GM19351 (cell line): ENCODE measurements at regions not wholly inside any gene's neighbourhood (a gene's known extent, or its start where the extent isn't known, plus 50 kb on each side); places are given as distances from the start of the nearest gene placed in this dataset.
"Not testable (repeated sequence)": the region's sequence is repeated elsewhere in the genome, so short reads cannot be mapped to it uniquely, and the experiment has no call there.

Experiments used
- ATAC-seq: cut with Tn5 transposase; IDR thresholded peaks from one replicate; pipeline ENCODE4 v1.9.1; 2021; ENCODE audit warnings: mild to moderate bottlenecking, moderate library complexity; ENCODE audit not compliant: unreplicated experiment

GRCh38 chr1:120282744-120283464 lies 106.6 kb upstream of the SEC22B start:
- not testable (repeated sequence) for ATAC-seq

- not testable (repeated sequence) for ATAC-seq
Measured at GRCh38 chr1:120278259-120278610, 101.9 kb upstream of the SEC22B start.

- not testable (repeated sequence) for ATAC-seq
Measured at GRCh38 chr1:120277428-120278258, 101.3 kb upstream of the SEC22B start.

GRCh38 chr1:120276710-120277109 lies 100.4 kb upstream of the SEC22B start:
- not testable (repeated sequence) for ATAC-seq

- ATAC-seq, result not testable (repeated sequence)
Measured at GRCh38 chr1:120274438-120274837, 98.1 kb upstream of the SEC22B start.

- ATAC-seq, result peak; percentile 59
Measured at GRCh38 chr1:120273363-120273762, 97.0 kb upstream of the SEC22B start.

GRCh38 chr1:120272242-120272641 lies 95.9 kb upstream of the SEC22B start:
- not testable (repeated sequence) for ATAC-seq

GRCh38 chr1:120271561-120272221 lies 95.4 kb upstream of the SEC22B start:
- ATAC-seq, result not testable (repeated sequence)

- not testable (repeated sequence) for ATAC-seq
Measured at GRCh38 chr1:120267894-120268551, 91.7 kb upstream of the SEC22B start.

- ATAC-seq, result not testable (repeated sequence)
Measured at GRCh38 chr1:120264564-120264963, 88.2 kb upstream of the SEC22B start.

GRCh38 chr1:120262791-120263751 lies 86.8 kb upstream of the SEC22B start:
- not testable (repeated sequence) for ATAC-seq

- ATAC-seq, result not testable (repeated sequence)
Measured at GRCh38 chr1:120257778-120258105, 81.4 kb upstream of the SEC22B start.

GRCh38 chr1:120257064-120257777 lies 80.9 kb upstream of the SEC22B start:
- ATAC-seq, result not testable (repeated sequence)

GRCh38 chr1:120250756-120251155 lies 74.4 kb upstream of the SEC22B start:
- not testable (repeated sequence) for ATAC-seq

- ATAC-seq, result not testable (repeated sequence)
Measured at GRCh38 chr1:120248726-120249427, 72.6 kb upstream of the SEC22B start.

- ATAC-seq, result not testable (repeated sequence)
Measured at GRCh38 chr1:120248203-120248602, 71.9 kb upstream of the SEC22B start.

- ATAC-seq, result not testable (repeated sequence)
Measured at GRCh38 chr1:120243867-120244266, 67.5 kb upstream of the SEC22B start.

- not testable (repeated sequence) for ATAC-seq
Measured at GRCh38 chr1:120242582-120242981, 66.3 kb upstream of the SEC22B start.

GRCh38 chr1:120241868-120242267 lies 65.5 kb upstream of the SEC22B start:
- not testable (repeated sequence) for ATAC-seq
